Activated naive CD4-positive, alpha-beta T cell treated with anti-CD3 and anti-CD28 coated beads, Interleukin-2, amount 50 U/mL, for 72 hours (primary cell): ENCODE measurements at regions not wholly inside any gene's neighbourhood (a gene's known extent, or its start where the extent isn't known, plus 50 kb on each side); places are given as distances from the start of the nearest gene placed in this dataset.

Experiments
- ATAC-seq, 2 donors: fragments of 150-1000 bp; cut with Tn5 transposase; 2 replicates each; pipeline ENCODE4 v1.10.0; 2021; ENCODE audit warnings: mild to moderate bottlenecking in 2 of 2, moderate library complexity in 2 of 2
- DNase-seq, 2 donors: peaks; one replicate each; pipeline ENCODE4 v3.0.0; 2021 to 2022; ENCODE audit warnings: low spot score in 2 of 2
- H3K27ac Mint-ChIP-seq, 2 donors: one replicate each; pipeline ENCODE4 v1.8.0; 2022; ENCODE audit warnings: mild to moderate bottlenecking in 2 of 2, mixed read lengths in 2 of 2
- H3K36me3 Mint-ChIP-seq, 2 donors: one replicate each; pipeline ENCODE4 v1.8.0; 2022; ENCODE audit warnings: mixed read lengths in 2 of 2
- H3K9me3 Mint-ChIP-seq, 2 donors: one replicate each; pipeline ENCODE4 v1.8.0; 2022; ENCODE audit warnings: mixed read lengths in 2 of 2

GRCh38 chr10:44308935-44309334 is 76.0 kb downstream of the CXCL12 start:
- peaks cover 0 to 4% of the 10 kb centered on the region in 2 donors for H3K36me3 Mint-ChIP-seq
- DNase-seq (no peak), ATAC-seq (no peak)
- peaks cover 9 to 10% of the 10 kb centered on the region in 2 donors for H3K9me3 Mint-ChIP-seq
- H3K27ac Mint-ChIP-seq = peak overlapping the region in 1 of 2 donors; percentile 53

- no peak for DNase-seq
- ATAC-seq = no peak
- Mint-ChIP-seq H3K36me3 (peaks cover 0 to 8% of the 10 kb centered on the region in 2 donors), H3K27ac (no peak overlapping the region), H3K9me3 (peaks cover 11 to 13% of the 10 kb centered on the region in 2 donors)
Measured at GRCh38 chr10:44307691-44308090, 77.2 kb downstream of the CXCL12 start.

GRCh38 chr10:44306762-44307161 is 78.1 kb downstream of the CXCL12 start:
- ATAC-seq = no peak
- no peak for DNase-seq
- Mint-ChIP-seq H3K9me3 (peaks cover 11 to 14% of the 10 kb centered on the region in 2 donors), H3K36me3 (peaks cover 0 to 12% of the 10 kb centered on the region in 2 donors), H3K27ac (no peak overlapping the region)

GRCh38 chr10:44306147-44306710 is 78.7 kb downstream of the CXCL12 start:
- Mint-ChIP-seq H3K9me3 (peaks cover 11 to 14% of the 10 kb centered on the region in 2 donors), H3K36me3 (peaks cover 0 to 12% of the 10 kb centered on the region in 2 donors), H3K27ac (no peak overlapping the region)
- no peak for DNase-seq
- no peak for ATAC-seq

- peaks cover 0 to 12% of the 10 kb centered on the region in 2 donors for H3K36me3 Mint-ChIP-seq
- ATAC-seq (no peak), DNase-seq (no peak)
- no peak overlapping the region for H3K27ac Mint-ChIP-seq
- peaks cover 11 to 14% of the 10 kb centered on the region in 2 donors for H3K9me3 Mint-ChIP-seq
Measured at GRCh38 chr10:44301781-44302355, 83.0 kb downstream of the CXCL12 start.

- peak; percentile 79 to 94 for ATAC-seq
- Mint-ChIP-seq H3K36me3 (peaks cover 0 to 12% of the 10 kb centered on the region in 2 donors), H3K9me3 (peaks cover 6 to 9% of the 10 kb centered on the region in 2 donors), H3K27ac (peak overlapping the region in 1 of 2 donors; percentile 33)
- DNase-seq = peak in 1 of 2 donors; percentile 17
Measured at GRCh38 chr10:44300666-44301649, 83.9 kb downstream of the CXCL12 start.

GRCh38 chr10:44298713-44299112 is 86.2 kb downstream of the CXCL12 start:
- Mint-ChIP-seq H3K27ac (no peak overlapping the region), H3K36me3 (peaks cover 0 to 7% of the 10 kb centered on the region in 2 donors), H3K9me3 (peaks cover 0 to 4% of the 10 kb centered on the region in 2 donors)
- no peak for DNase-seq
- no peak for ATAC-seq

- Mint-ChIP-seq H3K27ac (no peak overlapping the region), H3K36me3 (peaks cover 0 to 6% of the 10 kb centered on the region in 2 donors), H3K9me3 (peaks cover 0 to 3% of the 10 kb centered on the region in 2 donors)
- ATAC-seq (no peak), DNase-seq (no peak)
Measured at GRCh38 chr10:44297963-44298362, 86.9 kb downstream of the CXCL12 start.

GRCh38 chr10:44295644-44296241 is 89.2 kb downstream of the CXCL12 start:
- Mint-ChIP-seq H3K36me3 (no peaks in the 10 kb centered on the region), H3K9me3 (no peaks in the 10 kb centered on the region), H3K27ac (no peak overlapping the region)
- DNase-seq (no peak), ATAC-seq (no peak)

GRCh38 chr10:44294726-44295412 is 90.0 kb downstream of the CXCL12 start:
- ATAC-seq (no peak), DNase-seq (no peak)
- no peaks in the 10 kb centered on the region for H3K9me3 Mint-ChIP-seq
- no peaks in the 10 kb centered on the region for H3K36me3 Mint-ChIP-seq
- H3K27ac Mint-ChIP-seq = no peak overlapping the region

GRCh38 chr10:44293842-44294241 is 91.1 kb downstream of the CXCL12 start:
- ATAC-seq = no peak
- Mint-ChIP-seq H3K9me3 (no peaks in the 10 kb centered on the region), H3K36me3 (no peaks in the 10 kb centered on the region), H3K27ac (no peak overlapping the region)
- DNase-seq = no peak

GRCh38 chr10:44293306-44293778 is 91.6 kb downstream of the CXCL12 start:
- DNase-seq = no peak
- Mint-ChIP-seq H3K27ac (no peak overlapping the region), H3K36me3 (no peaks in the 10 kb centered on the region), H3K9me3 (no peaks in the 10 kb centered on the region)
- no peak for ATAC-seq

- DNase-seq (no peak), ATAC-seq (no peak)
- Mint-ChIP-seq H3K27ac (no peak overlapping the region), H3K36me3 (no peaks in the 10 kb centered on the region), H3K9me3 (no peaks in the 10 kb centered on the region)
Measured at GRCh38 chr10:44292390-44293002, 92.4 kb downstream of the CXCL12 start.

GRCh38 chr10:44291091-44291490 is 93.8 kb downstream of the CXCL12 start:
- ATAC-seq = no peak
- Mint-ChIP-seq H3K9me3 (no peaks in the 10 kb centered on the region), H3K27ac (no peak overlapping the region), H3K36me3 (no peaks in the 10 kb centered on the region)
- no peak for DNase-seq

GRCh38 chr10:44289125-44289524 is 95.8 kb downstream of the CXCL12 start:
- no peak for ATAC-seq
- DNase-seq = no peak
- Mint-ChIP-seq H3K9me3 (no peaks in the 10 kb centered on the region), H3K27ac (no peak overlapping the region), H3K36me3 (no peaks in the 10 kb centered on the region)

- Mint-ChIP-seq H3K36me3 (no peaks in the 10 kb centered on the region), H3K9me3 (no peaks in the 10 kb centered on the region)
- ATAC-seq = no peak
Measured at GRCh38 chr10:44287408-44287807, 97.5 kb downstream of the CXCL12 start.

More at GRCh38 chr10:44287408-44287807, 97.5 kb downstream of the CXCL12 start:
- DNase-seq = no peak
- no peak overlapping the region for H3K27ac Mint-ChIP-seq
